ENCODE measurements at regions not wholly inside any gene's neighbourhood (a gene's known extent, or its start where the extent isn't known, plus 50 kb on each side); places are given as distances from the start of the nearest gene placed in this dataset.

GRCh38 chr11:86193297-86194095 lies 51.1 kb upstream of the EED start:
- Mint-ChIP-seq H3K9me3 (ENCODE audit: low read depth, unreplicated experiment) (no peaks in the 10 kb centered on the region), H3K27ac (ENCODE audit: unreplicated experiment) (peak overlapping the region; percentile 92), H3K4me1 (ENCODE audit: low read depth, unreplicated experiment) (peaks cover 27% of the 10 kb centered on the region), H3K4me3 (ENCODE audit: low read depth, unreplicated experiment) (peak overlapping the region; percentile 27), H3K27me3 (ENCODE audit: unreplicated experiment) (no peaks in the 10 kb centered on the region), H3K36me3 (ENCODE audit: insufficient read depth, unreplicated experiment) (peaks cover 5% of the 10 kb centered on the region)
- peak; percentile 27 for TF ChIP-seq CTCF (IDR thresholded peaks at IDR 0.05; ENCODE audit: unreplicated experiment)
- DNase-seq, result peak; percentile 67
- CTCF ChIA-PET, result interaction anchor here (0.5 to 2.5 kb wide), 9 partner anchors 10 to 338 kb away, joined by 3 to 24 read pairs (median 6); partner anchors contain the start of genes CCDC83 and PICALM
- no TSS peak for BruUV-seq (replicated peaks)
- intact Hi-C loops (cut with micrococcal nuclease; ENCODE audit: unreplicated experiment), result loop anchor here (1.0 to 5.0 kb wide), 4 partner anchors 41 to 151 kb away; no protein-coding TSS in a partner anchor

GRCh38 chr11:86192519-86193257 lies 51.9 kb upstream of the EED start:
- Mint-ChIP-seq H3K27ac (ENCODE audit: unreplicated experiment) (peak overlapping the region; percentile 92), H3K9me3 (ENCODE audit: low read depth, unreplicated experiment) (no peaks in the 10 kb centered on the region), H3K36me3 (ENCODE audit: insufficient read depth, unreplicated experiment) (peaks cover 5% of the 10 kb centered on the region), H3K4me1 (ENCODE audit: low read depth, unreplicated experiment) (peaks cover 27% of the 10 kb centered on the region), H3K4me3 (ENCODE audit: low read depth, unreplicated experiment) (no peak overlapping the region), H3K27me3 (ENCODE audit: unreplicated experiment) (no peaks in the 10 kb centered on the region)
- TF ChIP-seq CTCF (IDR thresholded peaks at IDR 0.05; ENCODE audit: unreplicated experiment), result no peak
- CTCF ChIA-PET, result interaction anchor here (1.0 to 2.5 kb wide), 6 partner anchors 9 to 337 kb away, joined by 3 to 24 read pairs (median 12); partner anchors contain the start of genes CCDC83 and PICALM
- intact Hi-C loops (cut with micrococcal nuclease; ENCODE audit: unreplicated experiment), result loop anchor here (1.0 to 5.0 kb wide), 4 partner anchors 40 to 150 kb away; no protein-coding TSS in a partner anchor
- no peak for DNase-seq
- BruUV-seq (replicated peaks), result no TSS peak

GRCh38 chr11:86191874-86192273 lies 52.7 kb upstream of the EED start:
- Mint-ChIP-seq H3K36me3 (ENCODE audit: insufficient read depth, unreplicated experiment) (peaks cover 5% of the 10 kb centered on the region), H3K27me3 (ENCODE audit: unreplicated experiment) (no peaks in the 10 kb centered on the region), H3K4me1 (ENCODE audit: low read depth, unreplicated experiment) (peaks cover 27% of the 10 kb centered on the region), H3K9me3 (ENCODE audit: low read depth, unreplicated experiment) (no peaks in the 10 kb centered on the region), H3K4me3 (ENCODE audit: low read depth, unreplicated experiment) (no peak overlapping the region), H3K27ac (ENCODE audit: unreplicated experiment) (no peak overlapping the region)
- intact Hi-C loops (cut with micrococcal nuclease; ENCODE audit: unreplicated experiment), result loop anchor here (2.0 to 5.0 kb wide), 2 partner anchors 75 to 125 kb away; no protein-coding TSS in a partner anchor
- CTCF ChIA-PET, result no interaction called here
- no TSS peak for BruUV-seq (replicated peaks)
- TF ChIP-seq CTCF (IDR thresholded peaks at IDR 0.05; ENCODE audit: unreplicated experiment), result no peak
- no peak for DNase-seq

GRCh38 chr11:86187027-86187426 lies 57.5 kb upstream of the EED start:
- no peaks in the 10 kb centered on the region for H3K27me3 Mint-ChIP-seq (ENCODE audit: unreplicated experiment)
- intact Hi-C loops (cut with micrococcal nuclease; ENCODE audit: unreplicated experiment), result no loop called here
- H3K27ac Mint-ChIP-seq (ENCODE audit: unreplicated experiment), result no peak overlapping the region
- BruUV-seq (replicated peaks), result no TSS peak
- CTCF ChIA-PET, result interaction anchor here (0.7 kb wide), 1 partner anchor 227 kb away, joined by 3 read pairs; no protein-coding TSS in a partner anchor
- TF ChIP-seq CTCF (IDR thresholded peaks at IDR 0.05; ENCODE audit: unreplicated experiment), result no peak
- H3K4me1 Mint-ChIP-seq (ENCODE audit: low read depth, unreplicated experiment), result peaks cover 9% of the 10 kb centered on the region
- H3K4me3 Mint-ChIP-seq (ENCODE audit: low read depth, unreplicated experiment), result no peak overlapping the region
- H3K9me3 Mint-ChIP-seq (ENCODE audit: low read depth, unreplicated experiment), result no peaks in the 10 kb centered on the region
- DNase-seq, result no peak
- H3K36me3 Mint-ChIP-seq (ENCODE audit: insufficient read depth, unreplicated experiment), result no peaks in the 10 kb centered on the region

All from Calu3 (cell line).